HepG2 (cell line): ENCODE measurements at regions not wholly inside any gene's neighbourhood (a gene's known extent, or its start where the extent isn't known, plus 50 kb on each side); places are given as distances from the start of the nearest gene placed in this dataset.

ENCODE experiments used
- CREM ChIP-seq, 2 experiments: sonication (generic) in 1 of 2; formaldehyde crosslinking in 1 of 2; IDR thresholded peaks; 2 replicates each; pipeline versions ENCODE4 v1.4.0 to v1.6.1; 2016 to 2020; ENCODE audit warnings: antibody characterized with exemption in 1 of 2, mild to moderate bottlenecking in 1 of 2, missing genetic modification reagents in 1 of 2
- NCOA5 ChIP-seq: sonication (generic); formaldehyde crosslinking; IDR thresholded peaks from 2 replicates; pipeline ENCODE4 v1.4.0; 2020; ENCODE audit warnings: missing genetic modification reagents
- TF ChIP-seq, protein P1 (sequence below): sonication (generic); formaldehyde crosslinking; IDR thresholded peaks from 2 replicates; pipeline ENCODE4 v1.4.0; 2020; ENCODE audit warnings: missing genetic modification reagents
- TF ChIP-seq, protein P2 (sequence below): sonication (generic); formaldehyde crosslinking; IDR thresholded peaks from 2 replicates; pipeline ENCODE4 v1.5.0; 2020; ENCODE audit warnings: mild to moderate bottlenecking, missing genetic modification reagents, moderate library complexity

DNA sequence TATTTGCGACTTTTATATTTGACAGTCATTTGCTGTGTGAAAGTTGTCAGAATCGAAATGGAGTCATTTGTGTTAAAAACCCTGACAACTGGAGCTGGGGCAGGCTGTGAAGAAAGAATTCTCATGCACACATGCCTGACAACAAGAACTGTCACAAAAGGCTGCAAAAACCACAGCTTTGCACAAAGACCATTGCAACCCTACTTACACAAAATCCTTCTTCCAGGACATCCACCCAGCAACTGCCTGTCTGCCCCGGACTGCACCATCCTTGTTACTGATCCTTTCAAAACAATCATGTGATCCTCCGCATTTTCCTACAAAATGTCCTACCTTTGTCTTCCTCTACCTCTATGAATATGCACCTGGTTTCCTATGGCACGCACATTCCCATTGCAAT lies 66.8 kb upstream of the IRS2 start:
- TF ChIP-seq NCOA5 (no peak), CREM (IDR thresholded peaks at IDR 0.05) (no peak), CREM (CRISPR knock-in tag; IDR thresholded peaks at IDR 0.05) (no peak)
- TF ChIP-seq, protein P1, sequence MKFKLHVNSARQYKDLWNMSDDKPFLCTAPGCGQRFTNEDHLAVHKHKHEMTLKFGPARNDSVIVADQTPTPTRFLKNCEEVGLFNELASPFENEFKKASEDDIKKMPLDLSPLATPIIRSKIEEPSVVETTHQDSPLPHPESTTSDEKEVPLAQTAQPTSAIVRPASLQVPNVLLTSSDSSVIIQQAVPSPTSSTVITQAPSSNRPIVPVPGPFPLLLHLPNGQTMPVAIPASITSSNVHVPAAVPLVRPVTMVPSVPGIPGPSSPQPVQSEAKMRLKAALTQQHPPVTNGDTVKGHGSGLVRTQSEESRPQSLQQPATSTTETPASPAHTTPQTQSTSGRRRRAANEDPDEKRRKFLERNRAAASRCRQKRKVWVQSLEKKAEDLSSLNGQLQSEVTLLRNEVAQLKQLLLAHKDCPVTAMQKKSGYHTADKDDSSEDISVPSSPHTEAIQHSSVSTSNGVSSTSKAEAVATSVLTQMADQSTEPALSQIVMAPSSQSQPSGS: no peak
- TF ChIP-seq, protein P2, sequence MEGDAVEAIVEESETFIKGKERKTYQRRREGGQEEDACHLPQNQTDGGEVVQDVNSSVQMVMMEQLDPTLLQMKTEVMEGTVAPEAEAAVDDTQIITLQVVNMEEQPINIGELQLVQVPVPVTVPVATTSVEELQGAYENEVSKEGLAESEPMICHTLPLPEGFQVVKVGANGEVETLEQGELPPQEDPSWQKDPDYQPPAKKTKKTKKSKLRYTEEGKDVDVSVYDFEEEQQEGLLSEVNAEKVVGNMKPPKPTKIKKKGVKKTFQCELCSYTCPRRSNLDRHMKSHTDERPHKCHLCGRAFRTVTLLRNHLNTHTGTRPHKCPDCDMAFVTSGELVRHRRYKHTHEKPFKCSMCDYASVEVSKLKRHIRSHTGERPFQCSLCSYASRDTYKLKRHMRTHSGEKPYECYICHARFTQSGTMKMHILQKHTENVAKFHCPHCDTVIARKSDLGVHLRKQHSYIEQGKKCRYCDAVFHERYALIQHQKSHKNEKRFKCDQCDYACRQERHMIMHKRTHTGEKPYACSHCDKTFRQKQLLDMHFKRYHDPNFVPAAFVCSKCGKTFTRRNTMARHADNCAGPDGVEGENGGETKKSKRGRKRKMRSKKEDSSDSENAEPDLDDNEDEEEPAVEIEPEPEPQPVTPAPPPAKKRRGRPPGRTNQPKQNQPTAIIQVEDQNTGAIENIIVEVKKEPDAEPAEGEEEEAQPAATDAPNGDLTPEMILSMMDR (CRISPR knock-in tag): no peak
